ENCODE measurements at regions not wholly inside any gene's neighbourhood (a gene's known extent, or its start where the extent isn't known, plus 50 kb on each side); places are given as distances from the start of the nearest gene placed in this dataset.

DNA sequence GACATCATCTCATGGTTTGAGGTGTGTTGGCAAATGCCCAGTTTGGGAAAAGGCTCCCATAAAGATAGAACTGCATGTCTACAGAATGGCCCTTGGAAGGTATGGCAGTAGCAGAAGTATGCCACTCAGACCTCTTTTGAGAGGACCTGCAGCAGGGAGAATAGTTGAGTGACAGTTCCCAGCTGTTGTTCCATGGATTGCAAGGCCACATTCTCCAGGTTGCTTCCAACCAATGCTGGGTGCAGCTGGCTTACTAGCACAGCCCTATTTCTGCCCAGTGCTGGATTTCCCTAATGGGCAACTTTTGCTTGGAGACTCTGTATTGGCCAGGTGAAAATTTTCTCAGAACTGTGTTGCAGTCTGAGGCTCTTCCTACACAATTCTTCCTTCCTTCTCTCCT lies 266.2 kb downstream of the UTP18 start:
- H3K27me3 ChIP-seq (ENCODE audit: control insufficient read depth in 3 of 3, insufficient read depth in 3 of 3, low read length in 3 of 3), result no peaks in the 10 kb centered on the region
- FAIRE-seq (no peak), DNase-seq (no peak)
- H3K4me1 ChIP-seq (ENCODE audit: control insufficient read depth in 3 of 3, insufficient read depth in 2 of 3, low read depth in 1 of 3, low read length in 2 of 3), result no peaks in the 10 kb centered on the region
- no peaks in the 10 kb centered on the region for H3K9me3 ChIP-seq (ENCODE audit: control insufficient read depth in 2 of 2, insufficient read depth in 1 of 2, low read depth in 1 of 2, low read length in 1 of 2)
- no peaks in the 10 kb centered on the region for H3K36me3 ChIP-seq (ENCODE audit: control insufficient read depth in 3 of 3, insufficient read depth in 2 of 3, low read depth in 1 of 3, low read length in 3 of 3)
- no peak overlapping the region for H3K27ac ChIP-seq (ENCODE audit: low read depth in 1 of 3, low read length in 2 of 3)
- H3K4me3 ChIP-seq (ENCODE audit: low read depth in 1 of 3, low read length in 3 of 3), result no peak overlapping the region

DNA sequence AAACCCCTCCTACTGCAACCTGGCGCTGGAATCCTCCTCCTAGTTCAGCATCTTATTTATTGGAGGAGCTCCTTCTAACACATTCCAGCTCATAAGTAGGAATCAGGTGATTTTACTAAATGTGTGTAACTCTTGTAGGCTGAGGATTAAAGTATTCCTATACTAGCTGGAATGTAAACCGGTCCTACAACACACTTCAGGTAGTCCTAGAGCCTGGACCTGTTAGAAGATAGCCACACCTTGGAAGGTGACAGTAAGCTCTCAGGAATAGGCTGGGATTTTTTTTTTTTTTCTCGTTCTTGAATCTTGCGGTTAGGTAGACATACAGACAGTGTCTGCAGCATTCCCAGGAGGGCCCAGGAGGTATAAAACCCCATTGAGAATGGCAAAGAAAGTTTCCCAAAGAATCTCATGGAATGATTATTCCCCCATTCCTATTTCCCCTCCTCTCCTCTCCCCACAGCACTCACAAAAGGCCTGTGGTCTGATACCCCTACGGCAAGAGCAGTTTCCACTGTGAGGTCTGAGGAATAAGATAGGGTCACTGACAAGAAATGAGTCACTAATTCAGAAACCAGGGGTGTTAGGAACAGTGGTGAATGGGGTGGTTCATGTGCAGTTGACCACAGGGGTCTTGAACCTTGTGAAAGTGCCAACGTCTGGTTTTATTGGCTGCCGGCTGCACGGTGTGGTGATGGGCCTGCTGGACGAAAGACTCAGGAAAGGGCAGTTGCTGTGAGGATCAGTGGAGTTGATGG lies 267.1 kb downstream of the UTP18 start:
- no peaks in the 10 kb centered on the region for H3K9me3 ChIP-seq (ENCODE audit: control insufficient read depth in 2 of 2, insufficient read depth in 1 of 2, low read depth in 1 of 2, low read length in 1 of 2)
- no peak overlapping the region for H3K27ac ChIP-seq (ENCODE audit: low read depth in 1 of 3, low read length in 2 of 3)
- H3K36me3 ChIP-seq (ENCODE audit: control insufficient read depth in 3 of 3, insufficient read depth in 2 of 3, low read depth in 1 of 3, low read length in 3 of 3), result no peaks in the 10 kb centered on the region
- no peak for FAIRE-seq
- H3K27me3 ChIP-seq (ENCODE audit: control insufficient read depth in 3 of 3, insufficient read depth in 3 of 3, low read length in 3 of 3), result no peaks in the 10 kb centered on the region
- no peak overlapping the region for H3K4me3 ChIP-seq (ENCODE audit: low read depth in 1 of 3, low read length in 3 of 3)
- DNase-seq, result no peak
- 83 to 85% (median 84%) methylated on average over 9 of the region's 9 CpGs for WGBS, 3 donors
- no peaks in the 10 kb centered on the region for H3K4me1 ChIP-seq (ENCODE audit: control insufficient read depth in 3 of 3, insufficient read depth in 2 of 3, low read depth in 1 of 3, low read length in 2 of 3)

DNA sequence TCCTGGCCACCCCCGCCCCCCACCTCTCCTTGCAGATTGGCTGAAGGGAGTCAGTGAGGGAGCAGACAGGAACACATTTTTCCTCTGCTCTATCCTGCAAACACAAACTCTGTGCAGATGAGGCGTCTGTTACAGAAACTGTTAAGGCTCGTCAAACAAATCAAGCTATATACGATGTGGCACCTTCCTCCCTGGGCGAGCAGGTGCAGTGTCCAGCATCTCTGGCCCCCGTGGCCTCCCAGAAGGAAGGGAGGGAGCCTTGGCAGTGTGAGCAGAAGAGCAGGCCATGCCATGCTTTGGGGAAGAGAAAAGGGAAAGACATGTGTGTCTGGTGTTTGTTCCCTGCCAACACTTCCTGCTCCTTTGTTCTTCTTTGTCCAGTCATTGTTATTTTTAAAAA lies 267.8 kb downstream of the UTP18 start:
- H3K27me3 ChIP-seq (ENCODE audit: control insufficient read depth in 3 of 3, insufficient read depth in 3 of 3, low read length in 3 of 3), result no peaks in the 10 kb centered on the region
- no peaks in the 10 kb centered on the region for H3K36me3 ChIP-seq (ENCODE audit: control insufficient read depth in 3 of 3, insufficient read depth in 2 of 3, low read depth in 1 of 3, low read length in 3 of 3)
- H3K9me3 ChIP-seq (ENCODE audit: control insufficient read depth in 2 of 2, insufficient read depth in 1 of 2, low read depth in 1 of 2, low read length in 1 of 2), result no peaks in the 10 kb centered on the region
- 53 to 61% (median 57%) methylated on average over 6 of the region's 6 CpGs for WGBS, 3 donors
- FAIRE-seq, result no peak
- no peak overlapping the region for H3K27ac ChIP-seq (ENCODE audit: low read depth in 1 of 3, low read length in 2 of 3)
- H3K4me3 ChIP-seq (ENCODE audit: low read depth in 1 of 3, low read length in 3 of 3), result no peak overlapping the region
- DNase-seq, result no peak
- no peaks in the 10 kb centered on the region for H3K4me1 ChIP-seq (ENCODE audit: control insufficient read depth in 3 of 3, insufficient read depth in 2 of 3, low read depth in 1 of 3, low read length in 2 of 3)

DNA sequence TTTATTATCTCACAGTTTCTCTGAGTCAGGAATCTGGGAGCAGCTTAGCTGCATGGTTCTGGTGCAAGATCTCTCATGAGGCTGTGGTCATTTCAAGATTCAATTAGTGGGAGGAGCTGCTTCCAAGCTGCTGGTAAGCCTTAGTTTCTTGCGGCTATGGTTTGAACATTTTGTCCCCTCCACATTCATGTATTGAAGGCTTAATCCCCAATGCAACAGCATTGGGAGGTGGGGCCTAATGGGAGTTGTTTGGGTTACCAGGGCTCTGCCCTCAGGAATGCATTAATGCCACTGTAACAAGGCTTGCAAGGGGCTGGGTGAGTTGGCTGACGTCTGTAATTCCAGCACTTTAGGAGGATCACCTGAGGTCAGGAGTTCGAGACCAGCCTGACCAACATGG lies 272.9 kb downstream of the UTP18 start:
- no peak for DNase-seq
- Histone ChIP-seq H3K9me3 (ENCODE audit: control insufficient read depth in 2 of 2, insufficient read depth in 1 of 2, low read depth in 1 of 2, low read length in 1 of 2) (no peaks in the 10 kb centered on the region), H3K36me3 (ENCODE audit: control insufficient read depth in 3 of 3, insufficient read depth in 2 of 3, low read depth in 1 of 3, low read length in 3 of 3) (no peaks in the 10 kb centered on the region), H3K27ac (ENCODE audit: low read depth in 1 of 3, low read length in 2 of 3) (no peak overlapping the region), H3K4me3 (ENCODE audit: low read depth in 1 of 3, low read length in 3 of 3) (no peak overlapping the region), H3K27me3 (ENCODE audit: control insufficient read depth in 3 of 3, insufficient read depth in 3 of 3, low read length in 3 of 3) (peaks cover 0 to 2% (median 0%) of the 10 kb centered on the region in 3 donors), H3K4me1 (ENCODE audit: control insufficient read depth in 3 of 3, insufficient read depth in 2 of 3, low read depth in 1 of 3, low read length in 2 of 3) (no peaks in the 10 kb centered on the region)
- no peak for FAIRE-seq
- 75 to 82% (median 77%) methylated on average over 3 of the region's 3 CpGs for WGBS, 3 donors

DNA sequence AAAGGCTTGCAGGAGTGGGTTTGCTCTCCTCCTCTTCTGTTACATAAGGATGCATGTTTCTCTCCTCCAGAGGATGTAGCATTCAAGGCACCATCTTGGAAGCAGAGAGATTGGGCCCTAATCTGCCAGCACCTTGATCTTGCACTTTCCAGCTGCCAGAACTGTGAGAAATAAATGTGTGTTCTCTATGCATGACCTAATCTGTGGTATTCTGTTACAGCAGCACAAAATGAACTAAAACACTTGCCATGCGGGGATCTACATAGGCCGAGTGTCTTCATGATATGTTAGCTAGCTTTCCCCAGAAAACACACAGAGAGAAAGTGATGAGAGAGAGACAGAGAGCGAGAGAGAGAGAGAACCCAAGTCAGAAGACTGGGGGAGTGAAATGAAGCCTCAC lies 273.5 kb downstream of the UTP18 start:
- H3K4me1 ChIP-seq (ENCODE audit: control insufficient read depth in 3 of 3, insufficient read depth in 2 of 3, low read depth in 1 of 3, low read length in 2 of 3), result no peaks in the 10 kb centered on the region
- peaks cover 0 to 2% (median 0%) of the 10 kb centered on the region in 3 donors for H3K27me3 ChIP-seq (ENCODE audit: control insufficient read depth in 3 of 3, insufficient read depth in 3 of 3, low read length in 3 of 3)
- FAIRE-seq, result no peak
- no peaks in the 10 kb centered on the region for H3K36me3 ChIP-seq (ENCODE audit: control insufficient read depth in 3 of 3, insufficient read depth in 2 of 3, low read depth in 1 of 3, low read length in 3 of 3)
- no peak overlapping the region for H3K27ac ChIP-seq (ENCODE audit: low read depth in 1 of 3, low read length in 2 of 3)
- WGBS, 3 donors, result 85 to 93% (median 90%) methylated on average over 3 of the region's 3 CpGs
- no peak for DNase-seq
- no peaks in the 10 kb centered on the region for H3K9me3 ChIP-seq (ENCODE audit: control insufficient read depth in 2 of 2, insufficient read depth in 1 of 2, low read depth in 1 of 2, low read length in 1 of 2)
- H3K4me3 ChIP-seq (ENCODE audit: low read depth in 1 of 3, low read length in 3 of 3), result no peak overlapping the region

DNA sequence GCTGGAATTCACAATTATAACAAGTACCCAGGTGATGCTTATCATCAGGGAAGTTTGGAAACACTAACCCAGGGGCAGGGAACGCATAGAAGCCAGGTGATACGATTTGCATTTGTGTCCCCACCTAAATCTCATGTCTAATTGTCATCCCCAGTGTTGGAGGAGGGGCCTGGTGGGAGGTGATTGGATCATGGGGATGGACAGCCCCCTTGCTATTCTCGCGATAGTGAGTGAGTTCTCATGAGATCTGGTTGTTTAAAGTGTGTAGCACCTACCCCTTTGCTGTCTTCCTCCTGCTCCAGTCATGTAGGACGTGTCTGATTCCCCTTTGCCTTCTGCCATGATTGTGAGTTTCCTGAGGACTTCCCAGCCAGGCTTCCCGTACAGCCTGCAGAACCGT lies 276.3 kb downstream of the UTP18 start:
- H3K4me1 ChIP-seq (ENCODE audit: control insufficient read depth in 3 of 3, insufficient read depth in 2 of 3, low read depth in 1 of 3, low read length in 2 of 3), result no peaks in the 10 kb centered on the region
- 63 to 84% (median 68%) methylated on average over 7 of the region's 7 CpGs for WGBS, 3 donors
- H3K27me3 ChIP-seq (ENCODE audit: control insufficient read depth in 3 of 3, insufficient read depth in 3 of 3, low read length in 3 of 3), result peaks cover 0 to 2% (median 0%) of the 10 kb centered on the region in 3 donors
- H3K9me3 ChIP-seq (ENCODE audit: control insufficient read depth in 2 of 2, insufficient read depth in 1 of 2, low read depth in 1 of 2, low read length in 1 of 2), result no peaks in the 10 kb centered on the region
- DNase-seq (no peak), FAIRE-seq (no peak)
- H3K36me3 ChIP-seq (ENCODE audit: control insufficient read depth in 3 of 3, insufficient read depth in 2 of 3, low read depth in 1 of 3, low read length in 3 of 3), result no peaks in the 10 kb centered on the region
- no peak overlapping the region for H3K27ac ChIP-seq (ENCODE audit: low read depth in 1 of 3, low read length in 2 of 3)
- H3K4me3 ChIP-seq (ENCODE audit: low read depth in 1 of 3, low read length in 3 of 3), result no peak overlapping the region

DNA sequence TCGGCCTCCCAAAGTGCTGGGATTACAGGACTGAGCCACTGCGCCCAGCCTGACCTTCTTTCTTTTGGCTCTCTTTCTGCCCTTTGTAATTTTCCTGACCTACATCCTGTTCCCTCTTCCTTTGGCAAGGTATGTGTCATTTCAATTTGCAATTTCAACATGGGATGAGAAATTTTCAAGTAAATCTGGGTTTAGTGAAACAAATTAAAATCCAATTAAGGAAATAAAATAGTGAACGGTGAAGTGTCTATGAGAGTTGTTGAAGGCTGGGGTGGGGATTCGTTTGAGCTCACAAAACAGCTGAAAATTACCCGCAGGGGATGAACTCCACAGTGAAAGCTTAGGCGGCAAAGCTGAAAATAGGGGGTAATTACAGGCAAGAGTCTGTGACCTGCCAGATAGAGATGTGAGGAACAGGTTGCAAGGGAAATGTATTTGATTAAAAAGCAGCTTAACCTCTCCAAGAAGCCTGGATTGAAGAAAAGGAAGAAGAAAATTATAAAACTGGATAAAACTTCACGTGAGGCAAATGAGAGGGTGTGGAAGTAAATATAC lies 277.7 kb downstream of the UTP18 start:
- DNase-seq (no peak), FAIRE-seq (no peak)
- H3K36me3 ChIP-seq (ENCODE audit: control insufficient read depth in 3 of 3, insufficient read depth in 2 of 3, low read depth in 1 of 3, low read length in 3 of 3), result no peaks in the 10 kb centered on the region
- peaks cover 0 to 2% (median 0%) of the 10 kb centered on the region in 3 donors for H3K27me3 ChIP-seq (ENCODE audit: control insufficient read depth in 3 of 3, insufficient read depth in 3 of 3, low read length in 3 of 3)
- no peaks in the 10 kb centered on the region for H3K9me3 ChIP-seq (ENCODE audit: control insufficient read depth in 2 of 2, insufficient read depth in 1 of 2, low read depth in 1 of 2, low read length in 1 of 2)
- H3K27ac ChIP-seq (ENCODE audit: low read depth in 1 of 3, low read length in 2 of 3), result no peak overlapping the region
- H3K4me1 ChIP-seq (ENCODE audit: control insufficient read depth in 3 of 3, insufficient read depth in 2 of 3, low read depth in 1 of 3, low read length in 2 of 3), result no peaks in the 10 kb centered on the region
- H3K4me3 ChIP-seq (ENCODE audit: low read depth in 1 of 3, low read length in 3 of 3), result no peak overlapping the region
- 62 to 73% (median 69%) methylated on average over 7 of the region's 7 CpGs for WGBS, 3 donors

DNA sequence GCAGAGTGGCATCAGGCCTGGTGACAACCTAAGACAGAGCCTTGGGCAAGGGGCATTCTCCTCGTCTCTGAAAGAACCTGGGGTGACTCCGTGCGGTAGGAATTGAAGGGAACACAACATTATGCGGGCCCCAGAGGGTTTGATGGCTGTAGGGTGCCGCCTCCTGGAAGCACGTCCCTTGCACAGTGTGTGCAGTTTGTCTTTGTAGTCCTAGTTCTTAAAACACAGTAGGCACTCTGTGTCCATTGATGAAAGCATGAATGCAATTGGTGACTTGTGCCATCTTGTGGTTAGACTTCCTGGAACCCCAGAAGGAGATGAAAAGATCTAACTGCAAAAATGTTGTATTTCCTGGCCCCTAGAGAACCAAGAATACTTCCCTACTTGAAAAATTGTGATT lies 279.8 kb downstream of the UTP18 start:
- DNase-seq (no peak), FAIRE-seq (no peak)
- H3K4me3 ChIP-seq (ENCODE audit: low read depth in 1 of 3, low read length in 3 of 3), result no peak overlapping the region
- H3K27me3 ChIP-seq (ENCODE audit: control insufficient read depth in 3 of 3, insufficient read depth in 3 of 3, low read length in 3 of 3), result no peaks in the 10 kb centered on the region
- no peak overlapping the region for H3K27ac ChIP-seq (ENCODE audit: low read depth in 1 of 3, low read length in 2 of 3)
- WGBS, 3 donors, result 81 to 85% (median 84%) methylated on average over 6 of the region's 6 CpGs
- no peaks in the 10 kb centered on the region for H3K36me3 ChIP-seq (ENCODE audit: control insufficient read depth in 3 of 3, insufficient read depth in 2 of 3, low read depth in 1 of 3, low read length in 3 of 3)
- no peaks in the 10 kb centered on the region for H3K9me3 ChIP-seq (ENCODE audit: control insufficient read depth in 2 of 2, insufficient read depth in 1 of 2, low read depth in 1 of 2, low read length in 1 of 2)
- H3K4me1 ChIP-seq (ENCODE audit: control insufficient read depth in 3 of 3, insufficient read depth in 2 of 3, low read depth in 1 of 3, low read length in 2 of 3), result no peaks in the 10 kb centered on the region

DNA sequence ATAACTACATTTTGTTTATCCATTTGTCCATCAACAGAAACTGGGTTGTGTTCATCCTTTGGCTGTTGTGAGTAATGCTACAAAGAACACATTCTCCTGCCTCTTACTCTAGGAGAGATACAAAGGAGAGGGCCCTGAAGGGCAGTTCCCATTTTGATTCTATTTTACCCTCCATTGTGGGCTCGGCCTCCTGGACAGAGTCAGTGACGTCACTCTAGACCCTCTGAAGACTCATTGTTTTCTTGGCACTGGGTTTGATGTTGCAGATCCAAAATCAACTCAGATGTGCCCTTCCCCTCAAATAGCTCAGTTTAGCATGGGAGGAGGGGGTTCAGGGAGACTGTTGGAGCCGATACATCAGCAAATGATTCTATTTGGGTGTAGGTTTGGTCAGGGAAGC lies 280.9 kb downstream of the UTP18 start:
- no peak for DNase-seq
- H3K9me3 ChIP-seq (ENCODE audit: control insufficient read depth in 2 of 2, insufficient read depth in 1 of 2, low read depth in 1 of 2, low read length in 1 of 2), result no peaks in the 10 kb centered on the region
- H3K4me3 ChIP-seq (ENCODE audit: low read depth in 1 of 3, low read length in 3 of 3), result no peak overlapping the region
- FAIRE-seq, result no peak
- WGBS, 3 donors, result 67 to 76% (median 71%) methylated on average over 3 of the region's 3 CpGs
- H3K4me1 ChIP-seq (ENCODE audit: control insufficient read depth in 3 of 3, insufficient read depth in 2 of 3, low read depth in 1 of 3, low read length in 2 of 3), result no peaks in the 10 kb centered on the region
- no peaks in the 10 kb centered on the region for H3K27me3 ChIP-seq (ENCODE audit: control insufficient read depth in 3 of 3, insufficient read depth in 3 of 3, low read length in 3 of 3)
- no peak overlapping the region for H3K27ac ChIP-seq (ENCODE audit: low read depth in 1 of 3, low read length in 2 of 3)
- H3K36me3 ChIP-seq (ENCODE audit: control insufficient read depth in 3 of 3, insufficient read depth in 2 of 3, low read depth in 1 of 3, low read length in 3 of 3), result no peaks in the 10 kb centered on the region

All from small intestine (tissue), 7 donors.